Transverse colon (tissue), 4 donors: ENCODE measurements at regions not wholly inside any gene's neighbourhood (a gene's known extent, or its start where the extent isn't known, plus 50 kb on each side); places are given as distances from the start of the nearest gene placed in this dataset.

Experiments used
- DNase-seq: peaks from one replicate; pipeline ENCODE4 v3.0.0-alpha.2; 2019
- H3K27ac ChIP-seq, 4 donors: fragments of 200-600 bp; sonication (generic); 2 replicates each; pipeline ENCODE4 v1.5.1; 2016 to 2018; ENCODE audit warnings: inconsistent platforms in 4 of 4
- H3K27me3 ChIP-seq: fragments of 200-600 bp; sonication (generic); 2 replicates; pipeline ENCODE4 v1.5.1; 2017; ENCODE audit warnings: inconsistent platforms
- H3K36me3 ChIP-seq, 4 donors: fragments of 200-600 bp; sonication (generic); 2 replicates each; pipeline ENCODE4 v1.5.1; 2017 to 2019; ENCODE audit warnings: inconsistent platforms in 4 of 4
- H3K4me1 ChIP-seq, 4 donors: fragments of 200-600 bp; sonication (generic); 2 replicates each; pipeline ENCODE4 v1.5.1; 2017 to 2020; ENCODE audit warnings: inconsistent platforms in 4 of 4
- H3K4me3 ChIP-seq, 4 donors: fragments of 200-600 bp; sonication (generic); 1 replicate in 1 of 4; 2 replicates in 3 of 4; pipeline versions ENCODE4 v1.5.1 to v1.6.1; 2017 to 2019; ENCODE audit warnings: inconsistent platforms in 4 of 4
- H3K9me3 ChIP-seq, 2 donors: fragments of 200-600 bp; sonication (generic); 2 replicates each; pipeline ENCODE4 v1.5.1; 2017 to 2019; ENCODE audit warnings: inconsistent platforms in 2 of 2
- EP300 ChIP-seq: sonication (generic); formaldehyde crosslinking; IDR thresholded peaks from one replicate; pipeline ENCODE4 v1.6.1; 2017; ENCODE audit warnings: antibody characterized with exemption, low read depth
- POLR2A ChIP-seq: fragments of 450-650 bp; IDR thresholded peaks from one replicate; pipeline ENCODE4 v1.6.1; 2016; ENCODE audit warnings: antibody characterized with exemption, mild to moderate bottlenecking, moderate library complexity
- POLR2AphosphoS5 ChIP-seq, 3 donors: sonication (generic); formaldehyde crosslinking; IDR thresholded peaks; one replicate each; pipeline ENCODE4 v1.6.1; 2016; ENCODE audit warnings: antibody characterized with exemption in 3 of 3
- WGBS, 2 donors: methylation state at CpG; one replicate each; pipeline ENCODE4 v1.1.5; 2018; ENCODE audit warnings: low coverage in 1 of 2; 5-methylcytosine and 5-hydroxymethylcytosine counted together
- in situ Hi-C, 4 donors: fragments of 200-750 bp; cut with MboI; loops; one replicate each; pipeline versions ENCODE4 v1.15.0 to v1.15.1; 2017; ENCODE audit warnings: low sequenced_read_pairs in 3 of 4, low pct_ligation_motif_present in 1 of 4, low pct_unique_long_range_greater_than_20kb in 1 of 4
- intact Hi-C: fragments of 100-400 bp; cut with DNase I; formaldehyde crosslinking; loops from one replicate; pipeline ENCODE4 v1.15.1; 2023; ENCODE audit warnings: low total_unique reads
- TF ChIP-seq, protein P1 (sequence below), 5 experiments: fragments of 200-600 bp in 3 of 5; fragments of 450-650 bp in 2 of 5; sonication (generic) in 3 of 5; IDR thresholded peaks; 1 replicate in 2 of 5; 2 replicates in 3 of 5; pipeline ENCODE4 v1.5.1; 2016 to 2017; ENCODE audit warnings: antibody characterized with exemption in 5 of 5, inconsistent platforms in 3 of 5, mild to moderate bottlenecking in 2 of 5, moderate library complexity in 1 of 5

DNA sequence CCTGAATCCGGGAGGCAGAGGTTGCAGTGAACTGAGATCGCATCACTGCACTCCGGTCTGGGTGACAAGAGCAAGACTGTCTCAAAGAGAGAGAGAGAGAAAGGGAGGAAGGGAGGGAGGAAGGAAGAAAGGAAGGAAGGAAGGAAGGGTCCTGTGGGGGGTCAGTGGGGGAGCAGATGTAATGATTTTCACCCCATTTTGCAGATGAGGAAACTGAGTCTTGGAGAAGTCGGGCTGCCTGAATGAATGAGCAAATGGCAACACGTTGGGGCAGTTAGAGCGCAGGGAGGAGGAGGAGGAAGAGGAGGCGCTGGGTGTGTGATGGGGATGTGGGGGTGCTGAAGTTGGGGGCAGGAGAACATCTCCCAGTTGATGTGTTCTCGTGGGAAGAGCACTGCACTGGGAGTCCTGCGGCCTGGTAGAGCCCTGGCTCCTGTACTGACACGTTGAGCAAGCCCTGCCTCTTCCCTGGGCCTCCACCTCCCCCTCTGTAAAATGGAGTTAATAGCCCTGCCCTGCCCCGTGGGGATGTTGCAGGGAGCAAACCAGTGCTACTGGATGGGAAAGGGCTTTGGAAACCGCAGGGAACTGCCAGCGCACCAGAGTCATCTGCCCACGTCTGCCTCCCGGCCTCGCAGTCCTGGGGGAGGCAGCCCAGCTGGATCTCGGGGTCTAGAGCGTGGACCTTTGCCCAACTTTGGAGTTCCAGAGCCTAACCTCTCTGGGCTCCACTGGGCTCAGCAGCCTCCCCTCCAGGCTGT is 103.2 kb upstream of the CASZ1 start:
- Histone ChIP-seq H3K36me3 (no peaks in the 10 kb centered on the region), H3K9me3 (no peaks in the 10 kb centered on the region), H3K4me1 (peaks cover 0 to 13% (median 11%) of the 10 kb centered on the region in 4 donors), H3K4me3 (no peak overlapping the region), H3K27me3 (peaks cover under 1% of the 10 kb centered on the region), H3K27ac (no peak overlapping the region)
- no peak for DNase-seq
- no peak for TF ChIP-seq EP300
- TF ChIP-seq, protein P1, sequence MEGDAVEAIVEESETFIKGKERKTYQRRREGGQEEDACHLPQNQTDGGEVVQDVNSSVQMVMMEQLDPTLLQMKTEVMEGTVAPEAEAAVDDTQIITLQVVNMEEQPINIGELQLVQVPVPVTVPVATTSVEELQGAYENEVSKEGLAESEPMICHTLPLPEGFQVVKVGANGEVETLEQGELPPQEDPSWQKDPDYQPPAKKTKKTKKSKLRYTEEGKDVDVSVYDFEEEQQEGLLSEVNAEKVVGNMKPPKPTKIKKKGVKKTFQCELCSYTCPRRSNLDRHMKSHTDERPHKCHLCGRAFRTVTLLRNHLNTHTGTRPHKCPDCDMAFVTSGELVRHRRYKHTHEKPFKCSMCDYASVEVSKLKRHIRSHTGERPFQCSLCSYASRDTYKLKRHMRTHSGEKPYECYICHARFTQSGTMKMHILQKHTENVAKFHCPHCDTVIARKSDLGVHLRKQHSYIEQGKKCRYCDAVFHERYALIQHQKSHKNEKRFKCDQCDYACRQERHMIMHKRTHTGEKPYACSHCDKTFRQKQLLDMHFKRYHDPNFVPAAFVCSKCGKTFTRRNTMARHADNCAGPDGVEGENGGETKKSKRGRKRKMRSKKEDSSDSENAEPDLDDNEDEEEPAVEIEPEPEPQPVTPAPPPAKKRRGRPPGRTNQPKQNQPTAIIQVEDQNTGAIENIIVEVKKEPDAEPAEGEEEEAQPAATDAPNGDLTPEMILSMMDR (IDR thresholded peaks at IDR 0.05): no peak
- no peak for TF ChIP-seq POLR2AphosphoS5 (IDR thresholded peaks at IDR 0.05)
- TF ChIP-seq POLR2A: no peak
- intact Hi-C loops: no loop called here
- in situ Hi-C loops: no loop called here
- 69 to 75% methylated on average over 7 to 18 of the region's 18 CpGs for WGBS, 2 donors

DNA sequence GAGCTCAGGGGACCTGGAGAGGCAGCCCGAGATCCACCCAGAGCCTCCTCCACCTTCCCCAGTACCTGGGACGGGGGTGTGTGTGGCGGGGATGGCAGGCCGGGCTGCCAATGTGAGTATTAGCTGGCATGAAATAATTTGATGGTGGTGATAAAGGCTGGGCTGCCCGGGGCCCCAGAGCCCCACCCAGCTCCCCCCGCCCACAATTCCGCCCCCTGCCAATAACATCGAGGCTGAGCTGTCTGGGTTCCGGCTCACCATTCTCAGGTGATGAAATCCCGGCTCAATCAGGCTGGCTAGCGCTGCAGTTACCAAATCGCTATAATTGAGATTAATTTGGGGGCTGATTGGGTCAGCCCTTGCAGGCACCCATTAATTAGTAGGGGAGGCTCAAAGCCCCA is 103.8 kb upstream of the CASZ1 start:
- H3K4me1 ChIP-seq: peaks cover 0 to 13% (median 11%) of the 10 kb centered on the region in 4 donors
- no peak for DNase-seq
- no peaks in the 10 kb centered on the region for H3K9me3 ChIP-seq
- WGBS, 2 donors: 76% methylated on average over 11 of the region's 12 CpGs; no CpG with 5 or more reads in 1 of the 2 donors
- in situ Hi-C loops: no loop called here
- H3K27ac ChIP-seq: no peak overlapping the region
- intact Hi-C loops: no loop called here
- H3K36me3 ChIP-seq: no peaks in the 10 kb centered on the region
- no peak overlapping the region for H3K4me3 ChIP-seq
- TF ChIP-seq, protein P1 (IDR thresholded peaks at IDR 0.05): no peak
- TF ChIP-seq POLR2A (no peak), POLR2AphosphoS5 (IDR thresholded peaks at IDR 0.05) (no peak), EP300 (no peak)
- no peaks in the 10 kb centered on the region for H3K27me3 ChIP-seq

DNA sequence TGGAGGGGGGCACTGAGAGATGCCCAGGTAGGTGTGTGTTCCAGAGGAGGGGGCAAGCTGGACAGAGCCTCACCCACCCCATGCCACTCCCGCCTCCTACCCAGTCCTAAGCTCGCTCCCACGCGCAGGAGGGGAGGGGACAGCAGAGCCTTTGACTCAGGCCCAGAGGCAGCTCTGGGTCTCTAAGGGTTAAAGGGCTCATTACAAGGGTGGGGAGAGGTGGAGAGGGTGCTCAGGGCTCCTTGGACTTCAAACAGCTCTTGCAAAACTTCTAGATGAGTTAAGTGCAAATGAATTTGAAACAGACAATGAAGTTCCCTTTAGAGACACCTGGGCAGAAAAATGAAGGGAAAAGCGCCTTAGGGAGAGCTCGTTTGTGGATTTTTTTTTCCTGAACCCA is 104.2 kb upstream of the CASZ1 start:
- no peak for DNase-seq
- Histone ChIP-seq H3K36me3 (no peaks in the 10 kb centered on the region), H3K4me3 (peak overlapping the region in 1 of 4 donors; percentile 18)

DNA sequence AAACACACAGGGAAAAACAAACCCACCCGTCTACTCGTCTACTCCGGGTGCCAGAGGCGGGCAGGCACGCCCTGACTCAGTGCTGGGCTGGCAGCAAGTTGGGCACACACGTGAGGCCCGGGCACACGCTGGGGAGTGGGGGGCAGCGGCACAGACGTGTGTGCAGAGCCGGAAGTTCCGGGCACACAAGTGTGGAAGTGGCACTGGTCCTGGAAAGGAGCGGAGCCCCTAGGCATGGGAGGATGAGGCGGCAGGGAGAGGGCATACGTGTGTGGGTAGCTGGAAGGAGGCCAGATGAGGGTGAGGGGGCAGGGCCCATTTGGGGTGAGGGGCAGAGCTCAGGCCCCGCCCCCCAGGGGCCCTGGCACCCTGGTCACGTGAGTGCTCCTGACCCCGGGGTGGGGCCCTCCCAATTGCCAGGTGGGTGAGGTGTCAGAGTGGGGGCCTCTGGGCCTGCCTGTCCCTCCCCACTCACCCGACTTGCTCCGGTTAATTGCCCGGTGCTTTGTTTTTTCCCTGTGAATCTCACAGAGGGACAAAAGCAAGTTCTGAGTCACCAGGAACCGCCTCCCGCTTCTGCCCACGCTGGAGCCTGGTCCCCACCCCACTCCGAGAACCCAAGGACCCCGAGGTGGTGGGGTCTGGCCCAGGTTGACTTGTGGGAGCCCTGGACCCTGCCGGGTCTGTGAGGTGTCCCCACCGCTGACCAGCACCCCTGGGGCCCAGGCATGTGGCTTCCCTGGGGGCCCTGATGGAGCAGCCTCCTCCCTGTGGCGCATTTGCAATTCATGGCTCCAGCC is 104.8 kb upstream of the CASZ1 start:
- Histone ChIP-seq H3K36me3 (no peaks in the 10 kb centered on the region), H3K9me3 (no peaks in the 10 kb centered on the region), H3K27ac (peak overlapping the region in 1 of 4 donors; percentile 31), H3K4me3 (peak overlapping the region in 1 of 4 donors; percentile 18), H3K27me3 (peaks cover 5% of the 10 kb centered on the region), H3K4me1 (peaks cover 0 to 13% (median 11%) of the 10 kb centered on the region in 4 donors)
- in situ Hi-C loops (no loop called here), intact Hi-C loops (no loop called here)
- peak; percentile 49 for DNase-seq
- 44 to 62% methylated on average over 5 to 28 of the region's 29 CpGs for WGBS, 2 donors
- TF ChIP-seq POLR2A (no peak), POLR2AphosphoS5 (IDR thresholded peaks at IDR 0.05) (no peak), EP300 (no peak)
- TF ChIP-seq, protein P1 (IDR thresholded peaks at IDR 0.05): no peak

More for the DNA sequence above, 104.2 kb upstream of the CASZ1 start:
- H3K27me3 ChIP-seq: no peaks in the 10 kb centered on the region
- WGBS, 2 donors: 42 to 51% methylated on average over 2 to 6 of the region's 6 CpGs
- intact Hi-C loops: no loop called here
- H3K27ac ChIP-seq: peak overlapping the region in 1 of 4 donors; percentile 31
- no peaks in the 10 kb centered on the region for H3K9me3 ChIP-seq
- H3K4me1 ChIP-seq: peaks cover 0 to 13% (median 11%) of the 10 kb centered on the region in 4 donors
- in situ Hi-C loops: no loop called here
- no peak for TF ChIP-seq POLR2A
- no peak for TF ChIP-seq EP300
- TF ChIP-seq, protein P1 (IDR thresholded peaks at IDR 0.05): no peak
- no peak for TF ChIP-seq POLR2AphosphoS5 (IDR thresholded peaks at IDR 0.05)
